IMR-90 (cell line): ENCODE measurements at regions not wholly inside any gene's neighbourhood (a gene's known extent, or its start where the extent isn't known, plus 50 kb on each side); places are given as distances from the start of the nearest gene placed in this dataset.

Source experiments
- ATAC-seq: fragments of 200-7000 bp; cut with Tn5 transposase; 2 replicates; pipeline ENCODE4 v1.9.1; 2020; ENCODE audit warnings: low read depth, mild to moderate bottlenecking, moderate library complexity
- BruUV-seq: library from RNA; stranded (reverse); fragments of 400-500 nt; replicated peaks from 2 replicates; lab custom pipeline; 2021; lab: Mats Ljungman, UMichigan
- CTCF ChIA-PET: fragments of 300-600 bp; formaldehyde crosslinking; extraction: SDS; loops from one replicate; lab custom pipeline; 2021; ENCODE audit warnings: antibody characterized with exemption; lab: Yijun Ruan, JAX
- POLR2A ChIA-PET: fragments of 300-600 bp; sonication (Branson Sonifier 250); formaldehyde crosslinking; loops from one replicate; lab custom pipeline; 2022; ENCODE audit warnings: antibody characterized with exemption; ENCODE audit not compliant: unreplicated experiment; lab: Charles Lee
- DNase-seq: peaks from one replicate; pipeline ENCODE4 v3.0.0; 2013
- H2AFZ ChIP-seq: replicated peaks from 2 replicates; pipeline ENCODE3; 2013; ENCODE audit warnings: low read length, mild to moderate bottlenecking; ENCODE audit not compliant: poor library complexity
- H2AK5ac ChIP-seq: 2 replicates; pipeline ENCODE4 v1.6.1; 2013; ENCODE audit warnings: low read depth, low read length, inconsistent platforms
- H2AK9ac ChIP-seq: replicated peaks from 2 replicates; pipeline ENCODE3; 2013; ENCODE audit warnings: mild to moderate bottlenecking, low read depth, low read length, moderate library complexity; ENCODE audit not compliant: poor library complexity
- H2BK120ac ChIP-seq: 2 replicates; pipeline ENCODE4 v1.6.1; 2013; ENCODE audit warnings: low read depth, low read length, inconsistent platforms
- H2BK15ac ChIP-seq: 3 replicates; pipeline ENCODE4 v1.6.1; 2013; ENCODE audit warnings: low read depth, low read length, inconsistent platforms
- H2BK20ac ChIP-seq: 2 replicates; pipeline ENCODE4 v1.6.1; 2013; ENCODE audit warnings: low read depth, mild to moderate bottlenecking, inconsistent platforms, low read length, moderate library complexity
- H2BK5ac ChIP-seq: 2 replicates; pipeline ENCODE4 v1.6.1; 2013; ENCODE audit warnings: mild to moderate bottlenecking, low read depth, low read length, inconsistent platforms; ENCODE audit not compliant: poor library complexity, severe bottlenecking
- H3K14ac ChIP-seq: replicated peaks from 2 replicates; pipeline ENCODE4 v1.6.1; 2013; ENCODE audit warnings: low read depth, low read length, inconsistent platforms
- H3K18ac ChIP-seq: 2 replicates; pipeline ENCODE4 v1.6.1; 2013; ENCODE audit warnings: low read depth, low read length, control low read depth
- H3K23ac ChIP-seq: 2 replicates; pipeline ENCODE4 v1.6.1; 2013; ENCODE audit warnings: low read depth, low read length, inconsistent platforms
- H3K27ac ChIP-seq: 2 replicates; pipeline ENCODE4 v1.5.1; 2013; ENCODE audit warnings: mild to moderate bottlenecking, control low read depth, low read length; ENCODE audit not compliant: insufficient read depth
- H3K27me3 ChIP-seq: 2 replicates; pipeline ENCODE4 v1.6.1; 2013; ENCODE audit warnings: low read length; ENCODE audit not compliant: control insufficient read depth, insufficient read depth
- H3K36me3 ChIP-seq: 2 replicates; pipeline ENCODE4 v1.6.1; 2013; ENCODE audit warnings: low read length, mixed read lengths; ENCODE audit not compliant: control insufficient read depth, insufficient read depth
- H3K4ac ChIP-seq: 2 replicates; pipeline ENCODE4 v1.6.1; 2013; ENCODE audit warnings: low read depth, low read length, inconsistent platforms
- H3K4me1 ChIP-seq: 2 replicates; pipeline ENCODE4 v1.6.1; 2013; ENCODE audit warnings: low read length, mixed read lengths; ENCODE audit not compliant: control insufficient read depth, insufficient read depth
- H3K4me2 ChIP-seq: 2 replicates; pipeline ENCODE4 v1.6.1; 2013; ENCODE audit warnings: low read depth, mild to moderate bottlenecking, control low read depth, low read length, moderate library complexity
- H3K4me3 ChIP-seq: 2 replicates; pipeline ENCODE4 v1.5.1; 2013; ENCODE audit warnings: low read depth, mild to moderate bottlenecking, control low read depth, low read length, moderate library complexity; ENCODE audit not compliant: insufficient read depth
- H3K56ac ChIP-seq: 2 replicates; pipeline ENCODE4 v1.6.1; 2013; ENCODE audit warnings: low read length, inconsistent platforms; ENCODE audit not compliant: insufficient read depth; ENCODE audit errors: extremely low read depth
- H3K79me1 ChIP-seq, 2 experiments: 2 replicates each; pipeline ENCODE4 v1.6.1; 2013; ENCODE audit warnings: low read length in 2 of 2, inconsistent platforms in 1 of 2, low read depth in 1 of 2
- H3K9ac ChIP-seq: 2 replicates; pipeline ENCODE4 v1.6.1; 2013; ENCODE audit warnings: low read depth, low read length, control low read depth
- H3K9me1 ChIP-seq: 2 replicates; pipeline ENCODE4 v1.6.1; 2013; ENCODE audit warnings: low read length, inconsistent platforms; ENCODE audit not compliant: insufficient read depth
- H3K9me3 ChIP-seq: 2 replicates; pipeline ENCODE4 v1.6.1; 2013; ENCODE audit warnings: low read length; ENCODE audit not compliant: control insufficient read depth, insufficient read depth
- H4K20me1 ChIP-seq: 2 replicates; pipeline ENCODE4 v1.6.1; 2013; ENCODE audit warnings: low read length, inconsistent platforms; ENCODE audit not compliant: insufficient read depth
- H4K5ac ChIP-seq: 2 replicates; pipeline ENCODE4 v1.6.1; 2013; ENCODE audit warnings: mild to moderate bottlenecking, low read depth, low read length, control low read depth
- H4K8ac ChIP-seq, 2 experiments: 2 replicates each; pipeline ENCODE4 v1.6.1; 2013; ENCODE audit warnings: low read depth in 2 of 2, low read length in 2 of 2, control low read depth in 1 of 2, inconsistent platforms in 1 of 2
- H4K91ac ChIP-seq: 2 replicates; pipeline ENCODE4 v1.6.1; 2013; ENCODE audit warnings: low read depth, low read length, inconsistent platforms; ENCODE audit not compliant: insufficient read depth
- CTCF ChIP-seq: conservative IDR thresholded peaks from 2 replicates; pipeline ENCODE4 v1.5.1; 2012; ENCODE audit warnings: mild to moderate bottlenecking, low read depth, low read length, improper control_type of control experiment
- FOS ChIP-seq: fragments of 150-350 bp; IDR thresholded peaks from 2 replicates; pipeline ENCODE4 v1.6.1; 2016; ENCODE audit warnings: low read depth, low read length
- MAFK ChIP-seq: IDR thresholded peaks from 2 replicates; pipeline ENCODE4 v1.6.1; 2012; ENCODE audit warnings: low read depth, low read length, improper control_type of control experiment
- NFE2L2 ChIP-seq: fragments of 150-350 bp; IDR thresholded peaks from 2 replicates; pipeline ENCODE4 v1.6.1; 2016; ENCODE audit warnings: low read depth, mild to moderate bottlenecking, low read length
- WGBS, 2 experiments: methylation state at CpG; one replicate each; pipeline versions ENCODE4 v1.1.5 to v1.1.7; 2013; ENCODE audit warnings: missing lambda C conversion rate in 2 of 2; ENCODE audit not compliant: insufficient read length in 1 of 2; ENCODE audit errors: extremely low coverage in 2 of 2; 5-methylcytosine and 5-hydroxymethylcytosine counted together
- dilution Hi-C: fragments of 300-500 bp; cut with HindIII; formaldehyde crosslinking; loops from one replicate; pipeline ENCODE4 v1.14.3; 2018; ENCODE audit warnings: low sequenced_read_pairs; ENCODE audit not compliant: unreplicated experiment
- in situ Hi-C: fragments of 300-500 bp; cut with MboI; formaldehyde crosslinking; loops from 3 replicates; pipeline ENCODE4 v1.14.3; 2019; ENCODE audit warnings: low sequenced_read_pairs, inconsistent platforms, mixed read lengths
- intact Hi-C: fragments of 100-400 bp; cut with micrococcal nuclease; formaldehyde crosslinking; loops from 2 replicates; pipeline ENCODE4 v1.10.0; 2022

GRCh38 chr2:64352292-64352691, 101.7 kb upstream of the LGALSL start:
- Histone ChIP-seq H3K9ac (no peak overlapping the region), H2BK120ac (no peak overlapping the region), H3K14ac (no peak overlapping the region), H2BK15ac (no peak overlapping the region), H3K4ac (no peak overlapping the region), H4K8ac (no peak overlapping the region), H4K5ac (no peak overlapping the region), H3K9me1 (no peaks in the 10 kb centered on the region), H3K9me3 (peaks cover 3% of the 10 kb centered on the region; the same call in 1 of the 2 replicates), H3K36me3 (no peaks in the 10 kb centered on the region), H2AK5ac (no peak overlapping the region), H4K20me1 (0 out of 2 replicates have a peak, but pooled peaks cover 4% of the 10 kb centered on the region), H2BK5ac (no peak overlapping the region), H3K27me3 (peaks cover 21% of the 10 kb centered on the region), H3K56ac (no peak overlapping the region), H3K4me2 (no peak overlapping the region), H4K91ac (no peak overlapping the region), H2BK20ac (no peak overlapping the region), H3K27ac (no peak overlapping the region), H3K4me1 (peaks cover 4% of the 10 kb centered on the region; the same call in 1 of the 2 replicates), H3K4me3 (no peak overlapping the region), H2AK9ac (no peak overlapping the region), H3K79me1 (no peaks in the 10 kb centered on the region), H3K23ac (no peak overlapping the region), H3K18ac (no peak overlapping the region), H2AFZ (no peak overlapping the region)
- ChIA-PET CTCF (no interaction called here), POLR2A (no interaction called here)
- DNase-seq (no peak), ATAC-seq (no peak)
- WGBS, 2 experiments = no CpG with 5 or more reads among the region's 1 CpG
- dilution Hi-C loops = no loop called here
- intact Hi-C loops = no loop called here
- no TSS peak for BruUV-seq
- in situ Hi-C loops = no loop called here
- TF ChIP-seq FOS = no peak
- TF ChIP-seq MAFK = no peak
- no peak for TF ChIP-seq NFE2L2
- no peak for TF ChIP-seq CTCF
